ENCODE measurements at regions not wholly inside any gene's neighbourhood (a gene's known extent, or its start where the extent isn't known, plus 50 kb on each side); places are given as distances from the start of the nearest gene placed in this dataset.
"Not testable (repeated sequence)": the region's sequence is repeated elsewhere in the genome, so short reads cannot be mapped to it uniquely, and the experiment has no call there.

GRCh38 chr21:9572782-9573181, 948.6 kb upstream of the TPTE start:
- not testable (repeated sequence) for DNase-seq (ENCODE audit: low spot score)

- DNase-seq (ENCODE audit: low spot score), result not testable (repeated sequence)
Measured at GRCh38 chr21:9573528-9573927, 947.9 kb upstream of the TPTE start.

- not testable (repeated sequence) for DNase-seq (ENCODE audit: low spot score)
Measured at GRCh38 chr21:9579275-9579674, 942.1 kb upstream of the TPTE start.

GRCh38 chr21:9587941-9588340, 933.4 kb upstream of the TPTE start:
- DNase-seq (ENCODE audit: low spot score), result not testable (repeated sequence)

GRCh38 chr21:9592591-9592990, 928.8 kb upstream of the TPTE start:
- DNase-seq (ENCODE audit: low spot score), result not testable (repeated sequence)

GRCh38 chr21:9593646-9594045, 927.7 kb upstream of the TPTE start:
- not testable (repeated sequence) for DNase-seq (ENCODE audit: low spot score)

- not testable (repeated sequence) for DNase-seq (ENCODE audit: low spot score)
Measured at GRCh38 chr21:9614011-9614410, 907.4 kb upstream of the TPTE start.

- not testable (repeated sequence) for DNase-seq (ENCODE audit: low spot score)
Measured at GRCh38 chr21:9621121-9621793, 900.1 kb upstream of the TPTE start.

- DNase-seq (ENCODE audit: low spot score), result not testable (repeated sequence)
Measured at GRCh38 chr21:9628051-9628450, 893.3 kb upstream of the TPTE start.

GRCh38 chr21:9647409-9647808, 874.0 kb upstream of the TPTE start:
- not testable (repeated sequence) for DNase-seq (ENCODE audit: low spot score)

- DNase-seq (ENCODE audit: low spot score), result not testable (repeated sequence)
Measured at GRCh38 chr21:9648331-9648730, 873.1 kb upstream of the TPTE start.

- DNase-seq (ENCODE audit: low spot score), result not testable (repeated sequence)
Measured at GRCh38 chr21:9648947-9649720, 872.2 kb upstream of the TPTE start.

GRCh38 chr21:9652819-9653218, 868.6 kb upstream of the TPTE start:
- DNase-seq (ENCODE audit: low spot score), result not testable (repeated sequence)

GRCh38 chr21:9655221-9655620, 866.2 kb upstream of the TPTE start:
- not testable (repeated sequence) for DNase-seq (ENCODE audit: low spot score)

GRCh38 chr21:9656455-9656854, 864.9 kb upstream of the TPTE start:
- not testable (repeated sequence) for DNase-seq (ENCODE audit: low spot score)

- DNase-seq (ENCODE audit: low spot score), result not testable (repeated sequence)
Measured at GRCh38 chr21:9657779-9658178, 863.6 kb upstream of the TPTE start.

GRCh38 chr21:9659877-9660276, 861.5 kb upstream of the TPTE start:
- DNase-seq (ENCODE audit: low spot score), result not testable (repeated sequence)

- DNase-seq (ENCODE audit: low spot score), result not testable (repeated sequence)
Measured at GRCh38 chr21:9663914-9664729, 857.3 kb upstream of the TPTE start.

GRCh38 chr21:9675811-9676210, 845.6 kb upstream of the TPTE start:
- DNase-seq (ENCODE audit: low spot score), result not testable (repeated sequence)

- DNase-seq (ENCODE audit: low spot score), result not testable (repeated sequence)
Measured at GRCh38 chr21:9679029-9679428, 842.4 kb upstream of the TPTE start.

GRCh38 chr21:9688945-9689344, 832.4 kb upstream of the TPTE start:
- DNase-seq (ENCODE audit: low spot score), result not testable (repeated sequence)

- not testable (repeated sequence) for DNase-seq (ENCODE audit: low spot score)
Measured at GRCh38 chr21:9690981-9691380, 830.4 kb upstream of the TPTE start.
